BJ (cell line): ENCODE measurements at regions not wholly inside any gene's neighbourhood (a gene's known extent, or its start where the extent isn't known, plus 50 kb on each side); places are given as distances from the start of the nearest gene placed in this dataset.
"Not testable (repeated sequence)": the region's sequence is repeated elsewhere in the genome, so short reads cannot be mapped to it uniquely, and the experiment has no call there.

Experiments
- CTCF ChIA-PET: fragments of 350-600 bp; formaldehyde crosslinking; extraction: SDS; loops from one replicate; lab custom pipeline; 2021; ENCODE audit warnings: antibody characterized with exemption, inconsistent platforms; lab: Yijun Ruan, JAX
- POLR2A ChIA-PET: fragments of 300-600 bp; sonication (Branson Sonifier 250); formaldehyde crosslinking; extraction: SDS; loops from one replicate; lab custom pipeline; 2021; ENCODE audit warnings: antibody characterized with exemption; lab: Charles Lee
- DNase-seq: peaks from one replicate; pipeline ENCODE4 v3.0.0-alpha.2; 2011; ENCODE audit warnings: low read depth
- H3K27me3 ChIP-seq: 2 replicates; pipeline ENCODE4 v1.6.0; 2011; ENCODE audit warnings: low read length; ENCODE audit not compliant: control insufficient read depth, insufficient read depth
- H3K36me3 ChIP-seq: 2 replicates; pipeline ENCODE4 v1.5.1; 2011; ENCODE audit warnings: low read length; ENCODE audit not compliant: control insufficient read depth, insufficient read depth
- H3K4me3 ChIP-seq: 2 replicates; pipeline ENCODE4 v1.5.1; 2011; ENCODE audit warnings: low read depth, mild to moderate bottlenecking, control low read depth, low read length
- TF ChIP-seq, protein P1 (sequence below): IDR thresholded peaks from 2 replicates; pipeline ENCODE4 v1.5.1; 2011; ENCODE audit warnings: low read depth, mild to moderate bottlenecking, control low read depth, inconsistent platforms, low read length, moderate library complexity; ENCODE audit not compliant: insufficient read depth

DNA sequence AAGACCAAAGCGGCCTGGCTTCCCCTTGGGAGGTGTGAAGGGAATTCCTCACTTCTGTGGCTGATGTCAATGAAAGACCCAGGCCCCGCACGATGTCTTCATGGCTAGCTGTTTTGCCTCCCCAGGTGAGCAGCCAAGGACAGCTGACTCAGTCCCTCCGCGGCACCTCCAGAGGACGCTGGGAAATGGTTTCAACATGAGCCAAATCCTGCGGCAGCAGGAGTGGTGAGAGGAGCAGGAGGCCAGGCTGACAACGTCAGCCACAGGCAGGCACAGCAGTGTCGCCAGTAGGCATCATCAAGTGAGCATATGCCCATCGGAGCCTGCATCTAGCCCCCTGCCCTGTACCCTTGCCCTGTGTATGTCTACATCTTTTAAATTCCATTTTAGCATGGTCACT lies 156.4 kb upstream of the RAB6C start:
- TF ChIP-seq, protein P1, sequence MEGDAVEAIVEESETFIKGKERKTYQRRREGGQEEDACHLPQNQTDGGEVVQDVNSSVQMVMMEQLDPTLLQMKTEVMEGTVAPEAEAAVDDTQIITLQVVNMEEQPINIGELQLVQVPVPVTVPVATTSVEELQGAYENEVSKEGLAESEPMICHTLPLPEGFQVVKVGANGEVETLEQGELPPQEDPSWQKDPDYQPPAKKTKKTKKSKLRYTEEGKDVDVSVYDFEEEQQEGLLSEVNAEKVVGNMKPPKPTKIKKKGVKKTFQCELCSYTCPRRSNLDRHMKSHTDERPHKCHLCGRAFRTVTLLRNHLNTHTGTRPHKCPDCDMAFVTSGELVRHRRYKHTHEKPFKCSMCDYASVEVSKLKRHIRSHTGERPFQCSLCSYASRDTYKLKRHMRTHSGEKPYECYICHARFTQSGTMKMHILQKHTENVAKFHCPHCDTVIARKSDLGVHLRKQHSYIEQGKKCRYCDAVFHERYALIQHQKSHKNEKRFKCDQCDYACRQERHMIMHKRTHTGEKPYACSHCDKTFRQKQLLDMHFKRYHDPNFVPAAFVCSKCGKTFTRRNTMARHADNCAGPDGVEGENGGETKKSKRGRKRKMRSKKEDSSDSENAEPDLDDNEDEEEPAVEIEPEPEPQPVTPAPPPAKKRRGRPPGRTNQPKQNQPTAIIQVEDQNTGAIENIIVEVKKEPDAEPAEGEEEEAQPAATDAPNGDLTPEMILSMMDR: no peak
- no peak overlapping the region for H3K4me3 ChIP-seq
- DNase-seq: no peak
- POLR2A ChIA-PET: no interaction called here
- no peaks in the 10 kb centered on the region for H3K27me3 ChIP-seq
- H3K36me3 ChIP-seq: no peaks in the 10 kb centered on the region
- CTCF ChIA-PET: no interaction called here

DNA sequence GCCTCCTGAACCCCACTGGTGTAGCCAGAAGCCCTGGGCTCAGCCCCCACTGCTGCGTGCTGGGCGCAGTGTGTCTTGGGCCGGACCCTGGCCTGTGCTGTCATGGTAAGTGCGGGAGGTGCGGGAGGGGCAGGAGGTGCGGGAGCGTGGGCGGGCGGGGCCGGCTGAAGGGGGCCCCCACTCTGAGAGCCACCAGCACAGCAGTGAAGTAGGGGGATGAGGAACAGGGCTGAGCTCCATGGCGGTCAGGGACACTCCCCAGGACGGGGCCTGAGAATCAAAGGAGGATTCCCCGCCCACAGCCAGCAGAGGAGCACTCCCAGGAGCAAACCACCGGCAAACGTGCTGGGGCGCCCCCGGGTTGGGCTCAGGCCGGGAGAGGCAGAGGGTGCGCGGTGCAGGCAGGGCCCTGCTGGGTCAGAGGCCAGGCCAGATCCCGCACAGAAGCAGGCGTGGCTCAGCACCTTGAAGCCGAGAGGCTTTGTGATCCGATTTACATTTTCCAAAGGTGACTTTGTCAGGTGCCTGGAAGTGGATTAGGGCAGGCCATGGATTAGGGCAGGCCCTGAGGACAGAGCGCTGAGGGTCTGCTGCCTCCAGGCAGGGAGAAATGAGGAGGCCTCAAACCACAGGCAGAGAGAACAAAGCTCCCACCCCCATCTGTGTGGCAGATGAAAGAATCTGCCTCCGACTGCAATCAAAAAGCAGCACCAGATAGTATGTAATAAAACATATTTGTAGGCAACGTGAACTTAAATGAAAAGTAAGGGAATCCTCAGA lies 152.0 kb upstream of the RAB6C start:
- TF ChIP-seq, protein P1: no peak
- H3K36me3 ChIP-seq: no peaks in the 10 kb centered on the region
- H3K4me3 ChIP-seq: no peak overlapping the region
- no peak for DNase-seq
- POLR2A ChIA-PET: no interaction called here
- no peaks in the 10 kb centered on the region for H3K27me3 ChIP-seq
- CTCF ChIA-PET: no interaction called here

DNA sequence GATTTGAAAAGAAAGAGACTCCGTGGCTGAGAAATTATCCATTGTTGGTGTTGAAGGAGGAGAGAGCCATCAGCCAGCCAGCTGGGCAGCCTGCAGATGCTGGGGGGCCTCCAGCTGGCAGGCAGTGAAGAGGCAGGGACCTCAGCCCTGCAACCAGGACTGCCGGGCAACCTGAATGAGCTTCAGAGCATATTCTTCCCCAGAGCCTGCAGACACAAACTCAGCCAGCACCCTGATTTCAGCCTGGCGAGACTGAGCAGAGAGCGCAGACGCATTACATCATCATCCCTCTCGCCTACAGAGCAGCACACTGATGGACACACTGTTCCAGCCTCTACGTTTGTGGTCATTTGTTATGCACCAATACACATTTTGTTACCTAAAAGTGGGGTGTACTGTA lies 150.7 kb upstream of the RAB6C start:
- no peak for DNase-seq
- Histone ChIP-seq H3K36me3 (no peaks in the 10 kb centered on the region), H3K27me3 (no peaks in the 10 kb centered on the region), H3K4me3 (no peak overlapping the region)
- TF ChIP-seq, protein P1: no peak
- ChIA-PET CTCF (no interaction called here), POLR2A (no interaction called here)

DNA sequence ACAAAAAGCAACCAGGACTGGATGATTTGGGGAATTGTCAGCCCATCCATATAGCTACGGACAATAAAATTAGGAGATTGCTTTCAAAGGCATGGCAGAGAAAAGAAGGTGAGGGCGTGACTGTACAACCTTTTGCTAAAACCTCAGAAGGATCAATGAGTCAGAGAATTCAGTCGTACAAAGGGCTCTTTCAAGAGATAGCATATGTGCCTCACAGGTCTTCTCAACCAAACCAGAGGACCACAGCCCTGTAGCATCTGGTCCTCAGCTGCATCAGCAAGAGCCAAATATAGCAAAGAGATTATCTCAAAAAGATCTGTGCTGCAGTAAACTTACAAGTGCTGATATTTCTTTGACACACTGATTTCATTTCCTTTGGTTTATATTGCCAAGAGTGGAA lies 149.9 kb upstream of the RAB6C start:
- ChIA-PET CTCF (no interaction called here), POLR2A (no interaction called here)
- Histone ChIP-seq H3K36me3 (no peaks in the 10 kb centered on the region), H3K27me3 (no peaks in the 10 kb centered on the region), H3K4me3 (no peak overlapping the region)
- TF ChIP-seq, protein P1: no peak
- no peak for DNase-seq

DNA sequence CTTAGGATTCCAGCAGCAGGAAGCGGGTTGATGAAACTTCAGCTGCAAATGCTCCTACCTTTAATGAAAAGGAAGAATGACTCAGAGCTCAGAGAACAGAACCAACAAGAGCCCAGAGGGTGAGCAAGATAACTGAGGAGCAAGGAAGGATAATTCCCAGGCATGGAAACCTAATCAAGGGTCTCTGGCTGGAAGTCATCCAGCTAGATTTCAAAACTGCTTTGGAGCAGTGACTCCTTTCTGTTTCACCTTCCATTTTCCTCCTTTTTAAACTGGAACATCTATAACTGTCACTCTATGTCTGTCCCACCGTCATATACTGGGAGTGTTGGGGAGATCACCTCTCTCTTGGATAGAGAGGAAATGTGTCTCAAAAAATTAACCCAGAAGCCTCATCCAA lies 148.4 kb upstream of the RAB6C start:
- CTCF ChIA-PET: no interaction called here
- Histone ChIP-seq H3K27me3 (no peaks in the 10 kb centered on the region), H3K36me3 (no peaks in the 10 kb centered on the region), H3K4me3 (no peak overlapping the region)
- TF ChIP-seq, protein P1: no peak
- POLR2A ChIA-PET: no interaction called here
- DNase-seq: no peak

DNA sequence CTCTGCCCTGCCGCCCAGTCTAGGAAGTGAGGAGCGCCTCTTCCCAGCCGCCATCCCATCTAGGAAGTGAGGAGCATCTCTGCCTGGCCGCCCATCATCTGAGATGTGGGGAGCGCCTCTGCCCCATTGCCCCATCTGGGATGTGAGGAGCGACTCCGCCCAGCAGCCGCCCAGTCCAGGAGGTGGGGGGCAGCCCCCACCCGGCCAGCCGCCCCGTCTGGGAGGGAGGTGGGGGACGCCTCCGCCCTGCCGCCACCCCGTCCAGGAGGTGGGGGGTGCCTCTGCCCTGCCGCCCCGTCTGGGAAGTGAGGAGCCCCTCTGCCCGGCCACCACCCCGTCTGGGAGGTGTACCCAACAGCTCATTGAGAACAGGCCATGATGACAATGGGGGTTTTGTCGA lies 146.0 kb upstream of the RAB6C start:
- H3K4me3 ChIP-seq, POLR2A ChIA-PET, H3K36me3 ChIP-seq, H3K27me3 ChIP-seq, DNase-seq, CTCF ChIA-PET: not testable (repeated sequence)
